HEK293 (cell line): ENCODE measurements at regions not wholly inside any gene's neighbourhood (a gene's known extent, or its start where the extent isn't known, plus 50 kb on each side); places are given as distances from the start of the nearest gene placed in this dataset.

Experiments
- CTCF ChIA-PET: fragments of 350-600 bp; formaldehyde crosslinking; extraction: SDS; loops from one replicate; lab custom pipeline; 2021; ENCODE audit warnings: antibody characterized with exemption; lab: Yijun Ruan, JAX
- POLR2A ChIA-PET: fragments of 300-600 bp; formaldehyde crosslinking; extraction: SDS; loops from one replicate; lab custom pipeline; 2020; ENCODE audit warnings: antibody characterized with exemption, inconsistent platforms; lab: Yijun Ruan, JAX
- H3K27ac ChIP-seq: fragments of 200-500 bp; sonication (Bioruptor generic); 2 replicates; pipeline ENCODE4 v1.5.1; 2014; ENCODE audit warnings: low read depth, low read length, control low read depth, inconsistent platforms; ENCODE audit errors: extremely low read depth
- H3K36me3 ChIP-seq, 2 experiments: fragments of 200-500 bp in 1 of 2; sonication (Bioruptor generic) in 1 of 2; 1 replicate in 1 of 2; 2 replicates in 1 of 2; pipeline ENCODE4 v1.5.1; 2014 to 2017; ENCODE audit warnings: inconsistent platforms in 2 of 2, low read length in 2 of 2; ENCODE audit not compliant: control insufficient read depth in 2 of 2, insufficient read depth in 1 of 2
- H3K4me1 ChIP-seq: fragments of 200-500 bp; sonication (Bioruptor generic); 2 replicates; pipeline ENCODE4 v1.5.1; 2014; ENCODE audit warnings: mild to moderate bottlenecking, low read length, inconsistent platforms; ENCODE audit not compliant: control insufficient read depth, insufficient read depth
- H3K4me3 ChIP-seq: 2 replicates; pipeline ENCODE4 v1.5.1; 2011; ENCODE audit warnings: low read depth, mild to moderate bottlenecking, control low read depth, low read length, moderate library complexity
- H3K9me3 ChIP-seq: fragments of 200-500 bp; sonication (Bioruptor generic); 2 replicates; pipeline ENCODE4 v1.5.1; 2014; ENCODE audit warnings: low read depth, low read length, inconsistent platforms; ENCODE audit not compliant: control insufficient read depth, insufficient read depth
- KLF17 ChIP-seq: fragments of 450-650 bp; formaldehyde crosslinking; IDR thresholded peaks from 2 replicates; pipeline ENCODE4 v1.5.1; 2016; ENCODE audit warnings: missing biosample characterization, missing genetic modification characterization
- KLF7 ChIP-seq: fragments of 450-650 bp; formaldehyde crosslinking; IDR thresholded peaks from 2 replicates; pipeline ENCODE4 v1.5.1; 2016; ENCODE audit warnings: missing biosample characterization, missing genetic modification characterization, borderline replicate concordance
- KLF8 ChIP-seq: fragments of 450-650 bp; formaldehyde crosslinking; IDR thresholded peaks from 2 replicates; pipeline ENCODE4 v1.5.1; 2016; ENCODE audit warnings: missing biosample characterization, missing genetic modification characterization
- MZF1 ChIP-seq: fragments of 450-650 bp; formaldehyde crosslinking; IDR thresholded peaks from 2 replicates; pipeline ENCODE4 v1.5.1; 2017; ENCODE audit warnings: missing biosample characterization, missing genetic modification characterization, borderline replicate concordance
- SP7 ChIP-seq: fragments of 450-650 bp; formaldehyde crosslinking; IDR thresholded peaks from 2 replicates; pipeline ENCODE4 v1.5.1; 2016; ENCODE audit warnings: missing biosample characterization, missing genetic modification characterization
- ZBTB21 ChIP-seq: fragments of 450-650 bp; formaldehyde crosslinking; IDR thresholded peaks from 2 replicates; pipeline ENCODE4 v1.5.1; 2017; ENCODE audit warnings: missing biosample characterization, missing genetic modification characterization
- ZNF23 ChIP-seq: fragments of 450-650 bp; formaldehyde crosslinking; IDR thresholded peaks from 2 replicates; pipeline ENCODE4 v1.5.1; 2016; ENCODE audit warnings: missing biosample characterization, missing genetic modification characterization, borderline replicate concordance
- ZNF341 ChIP-seq: fragments of 450-650 bp; formaldehyde crosslinking; IDR thresholded peaks from 2 replicates; pipeline ENCODE4; 2016; ENCODE audit warnings: low read depth, missing biosample characterization, missing genetic modification characterization
- ZNF362 ChIP-seq: fragments of 450-650 bp; formaldehyde crosslinking; IDR thresholded peaks from 2 replicates; pipeline ENCODE4 v1.5.1; 2016; ENCODE audit warnings: missing biosample characterization, missing genetic modification characterization
- ZNF366 ChIP-seq: fragments of 450-650 bp; formaldehyde crosslinking; conservative IDR thresholded peaks from 2 replicates; pipeline ENCODE4 v1.5.1; 2016; ENCODE audit warnings: missing biosample characterization, missing genetic modification characterization
- ZNF398 ChIP-seq: fragments of 450-650 bp; formaldehyde crosslinking; IDR thresholded peaks from 2 replicates; pipeline ENCODE4 v1.5.1; 2017; ENCODE audit warnings: missing biosample characterization, missing genetic modification characterization
- ZNF423 ChIP-seq: fragments of 450-650 bp; formaldehyde crosslinking; IDR thresholded peaks from 2 replicates; pipeline ENCODE4 v1.5.1; 2016; ENCODE audit warnings: missing biosample characterization, missing genetic modification characterization
- ZNF48 ChIP-seq: fragments of 450-650 bp; formaldehyde crosslinking; IDR thresholded peaks from 2 replicates; pipeline ENCODE4 v1.5.1; 2016; ENCODE audit warnings: missing biosample characterization, missing genetic modification characterization
- ZNF518A ChIP-seq: fragments of 450-650 bp; formaldehyde crosslinking; conservative IDR thresholded peaks from 2 replicates; pipeline ENCODE4 v1.5.1; 2016; ENCODE audit warnings: low read depth, missing biosample characterization, missing genetic modification characterization
- ZNF529 ChIP-seq: fragments of 450-650 bp; formaldehyde crosslinking; IDR thresholded peaks from 2 replicates; pipeline ENCODE4 v1.5.1; 2017; ENCODE audit warnings: missing genetic modification characterization, missing biosample characterization; ENCODE audit not compliant: insufficient replicate concordance
- ZNF544 ChIP-seq: fragments of 450-650 bp; formaldehyde crosslinking; IDR thresholded peaks from 2 replicates; pipeline ENCODE4 v1.5.0; 2017; ENCODE audit warnings: missing biosample characterization, missing genetic modification characterization
- ZNF560 ChIP-seq: fragments of 450-650 bp; formaldehyde crosslinking; IDR thresholded peaks from 2 replicates; pipeline ENCODE4 v1.5.1; 2017; ENCODE audit warnings: missing biosample characterization, missing genetic modification characterization, borderline replicate concordance
- ZNF561 ChIP-seq: fragments of 450-650 bp; IDR thresholded peaks from 2 replicates; pipeline ENCODE4 v1.5.1; 2018; ENCODE audit warnings: missing biosample characterization, missing genetic modification characterization, borderline replicate concordance
- ZNF585B ChIP-seq: fragments of 450-650 bp; formaldehyde crosslinking; IDR thresholded peaks from 2 replicates; pipeline ENCODE4 v1.5.1; 2016; ENCODE audit warnings: missing biosample characterization, missing genetic modification characterization
- ZNF664 ChIP-seq: fragments of 450-650 bp; formaldehyde crosslinking; IDR thresholded peaks from 2 replicates; pipeline ENCODE4 v1.5.1; 2016; ENCODE audit warnings: missing biosample characterization, missing genetic modification characterization
- ZXDB ChIP-seq: fragments of 450-650 bp; formaldehyde crosslinking; IDR thresholded peaks from 2 replicates; pipeline ENCODE4 v1.5.1; 2016; ENCODE audit warnings: missing biosample characterization, missing genetic modification characterization
- TF ChIP-seq, protein P1 (sequence below): fragments of 450-650 bp; IDR thresholded peaks from 2 replicates; pipeline ENCODE4 v1.5.1; 2018; ENCODE audit warnings: missing biosample characterization, missing genetic modification characterization

DNA sequence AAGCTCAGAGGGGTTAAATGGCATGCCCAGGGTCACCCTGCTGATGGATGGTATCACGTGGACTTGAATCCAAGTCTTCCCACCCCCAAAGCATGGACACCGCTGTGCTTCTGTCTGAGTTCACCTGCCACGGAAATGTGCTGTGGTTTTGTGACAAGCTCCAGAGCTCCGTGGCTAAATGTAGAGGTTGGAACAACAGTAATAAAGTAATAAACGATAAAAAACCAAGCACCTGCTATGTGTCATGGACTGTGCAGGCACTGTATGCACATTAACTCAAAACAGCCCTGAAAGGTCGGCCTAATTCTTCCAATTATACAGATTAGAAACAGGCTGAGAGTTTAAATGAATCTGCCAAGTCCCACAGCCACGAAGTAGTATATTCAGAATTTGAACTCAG is 182.1 kb upstream of the NAV2 start (continued):
- no peak for TF ChIP-seq ZNF529 (tag by site-specific recombination)
- TF ChIP-seq KLF7 (tag by site-specific recombination) = no peak
- no peak for TF ChIP-seq ZNF664 (tag by site-specific recombination)
- no peak for TF ChIP-seq KLF17 (tag by site-specific recombination)
- TF ChIP-seq ZNF561 (tag by site-specific recombination) = no peak
- TF ChIP-seq ZNF544 (tag by site-specific recombination) = no peak

DNA sequence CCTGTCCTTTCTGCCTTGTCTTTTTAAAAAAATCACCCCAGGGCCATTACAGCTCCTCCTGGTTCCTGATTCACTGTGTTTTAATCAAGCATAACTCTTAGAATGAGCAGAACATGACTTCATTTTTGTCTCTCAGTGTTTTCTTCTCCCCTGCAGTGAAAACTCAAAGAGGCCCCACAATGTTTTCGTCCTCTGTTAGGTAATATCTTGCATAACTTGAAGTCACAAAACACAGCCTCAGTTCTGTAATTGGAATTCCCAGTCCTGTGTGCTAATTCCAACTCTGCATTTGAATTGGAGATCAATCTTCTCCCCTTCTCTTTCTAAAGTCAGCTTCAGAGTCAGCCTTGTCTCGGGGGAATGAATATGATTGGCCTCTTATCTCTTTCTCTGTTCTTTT is 186.5 kb upstream of the NAV2 start:
- POLR2A ChIA-PET = no interaction called here
- Histone ChIP-seq H3K4me3 (no peak overlapping the region), H3K27ac (no peak overlapping the region), H3K36me3 (no peaks in the 10 kb centered on the region), H3K9me3 (no peaks in the 10 kb centered on the region), H3K4me1 (0 out of 2 replicates have a peak, but pooled peaks cover 3% of the 10 kb centered on the region)
- CTCF ChIA-PET = interaction anchor here (0.8 to 1.2 kb wide), 3 partner anchors 16 to 32 kb away, joined by 3 read pairs; no protein-coding TSS in a partner anchor
- no peak for TF ChIP-seq ZNF48 (tag by site-specific recombination)

DNA sequence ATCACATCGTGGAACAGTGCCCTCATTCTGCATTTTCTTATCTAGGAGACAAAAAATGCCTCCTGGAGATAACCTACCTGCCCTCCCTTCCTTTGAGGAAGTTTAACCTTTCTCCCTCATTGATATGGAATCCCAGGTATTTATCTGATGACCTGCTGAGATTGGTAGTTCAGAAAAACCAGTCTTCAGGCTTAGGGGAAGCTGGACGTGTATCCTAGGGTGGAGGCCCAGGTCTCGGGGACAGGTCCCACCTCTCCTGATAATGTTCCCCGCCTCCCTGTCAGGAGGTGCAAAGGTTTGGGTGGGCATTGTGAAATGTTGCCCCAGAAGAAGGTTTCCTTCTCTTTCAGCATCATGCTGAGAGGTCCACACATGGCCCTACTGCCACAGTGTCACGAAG is 186.9 kb upstream of the NAV2 start:
- H3K4me1 ChIP-seq = 0 out of 2 replicates have a peak, but pooled peaks cover 3% of the 10 kb centered on the region
- CTCF ChIA-PET = interaction anchor here (0.9 to 1.2 kb wide), 2 partner anchors 27 to 32 kb away, joined by 3 read pairs; no protein-coding TSS in a partner anchor
- no peak overlapping the region for H3K4me3 ChIP-seq
- TF ChIP-seq ZNF366 (tag by site-specific recombination) (no peak), ZNF362 (tag by site-specific recombination) (no peak), ZXDB (no peak), ZNF341 (tag by site-specific recombination) (no peak), ZNF518A (tag by site-specific recombination) (no peak), ZNF585B (no peak), ZNF560 (tag by site-specific recombination) (no peak), SP7 (no peak), ZBTB21 (tag by site-specific recombination) (no peak), ZNF23 (tag by site-specific recombination) (no peak), ZNF398 (tag by site-specific recombination) (no peak), MZF1 (no peak), ZNF423 (tag by site-specific recombination) (no peak), KLF8 (no peak)
- TF ChIP-seq, protein P1, sequence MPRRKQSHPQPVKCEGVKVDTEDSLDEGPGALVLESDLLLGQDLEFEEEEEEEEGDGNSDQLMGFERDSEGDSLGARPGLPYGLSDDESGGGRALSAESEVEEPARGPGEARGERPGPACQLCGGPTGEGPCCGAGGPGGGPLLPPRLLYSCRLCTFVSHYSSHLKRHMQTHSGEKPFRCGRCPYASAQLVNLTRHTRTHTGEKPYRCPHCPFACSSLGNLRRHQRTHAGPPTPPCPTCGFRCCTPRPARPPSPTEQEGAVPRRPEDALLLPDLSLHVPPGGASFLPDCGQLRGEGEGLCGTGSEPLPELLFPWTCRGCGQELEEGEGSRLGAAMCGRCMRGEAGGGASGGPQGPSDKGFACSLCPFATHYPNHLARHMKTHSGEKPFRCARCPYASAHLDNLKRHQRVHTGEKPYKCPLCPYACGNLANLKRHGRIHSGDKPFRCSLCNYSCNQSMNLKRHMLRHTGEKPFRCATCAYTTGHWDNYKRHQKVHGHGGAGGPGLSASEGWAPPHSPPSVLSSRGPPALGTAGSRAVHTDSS (tag by site-specific recombination) = no peak
- POLR2A ChIA-PET = no interaction called here
- H3K27ac ChIP-seq = no peak overlapping the region
- H3K9me3 ChIP-seq = no peaks in the 10 kb centered on the region
- H3K36me3 ChIP-seq = no peaks in the 10 kb centered on the region
